ENCODE measurements at regions not wholly inside any gene's neighbourhood (a gene's known extent, or its start where the extent isn't known, plus 50 kb on each side); places are given as distances from the start of the nearest gene placed in this dataset.

GRCh38 chr2:2567776-2568175 lies 236.7 kb upstream of the MYT1L start:
- no peak for DNase-seq (ENCODE audit: low read depth)

- no peak for DNase-seq (ENCODE audit: low read depth)
These were observed 235.6 kb upstream of the MYT1L start for GRCh38 chr2:2566396-2567323.

- no peak for DNase-seq (ENCODE audit: low read depth)
These were observed 234.6 kb upstream of the MYT1L start for GRCh38 chr2:2565671-2566070.

GRCh38 chr2:2564300-2565078 lies 233.4 kb upstream of the MYT1L start:
- DNase-seq (ENCODE audit: low read depth) = no peak

- no peak for DNase-seq (ENCODE audit: low read depth)
These were observed 232.3 kb upstream of the MYT1L start for GRCh38 chr2:2563309-2563860.

- no peak for DNase-seq (ENCODE audit: low read depth)
These were observed 231.8 kb upstream of the MYT1L start for GRCh38 chr2:2562867-2563266.

- DNase-seq (ENCODE audit: low read depth) = no peak
These were observed 230.4 kb upstream of the MYT1L start for GRCh38 chr2:2561346-2562095.

GRCh38 chr2:2560374-2561015 lies 229.4 kb upstream of the MYT1L start:
- DNase-seq (ENCODE audit: low read depth) = no peak

GRCh38 chr2:2558476-2558875 lies 227.4 kb upstream of the MYT1L start:
- DNase-seq (ENCODE audit: low read depth) = no peak

GRCh38 chr2:2557475-2557874 lies 226.4 kb upstream of the MYT1L start:
- no peak for DNase-seq (ENCODE audit: low read depth)

GRCh38 chr2:2550856-2551255 lies 219.8 kb upstream of the MYT1L start:
- DNase-seq (ENCODE audit: low read depth) = no peak

GRCh38 chr2:2547911-2548310 lies 216.8 kb upstream of the MYT1L start:
- no peak for DNase-seq (ENCODE audit: low read depth)

GRCh38 chr2:2547451-2547850 lies 216.4 kb upstream of the MYT1L start:
- no peak for DNase-seq (ENCODE audit: low read depth)

- no peak for DNase-seq (ENCODE audit: low read depth)
These were observed 215.0 kb upstream of the MYT1L start for GRCh38 chr2:2546046-2546445.

- DNase-seq (ENCODE audit: low read depth) = no peak
These were observed 212.0 kb upstream of the MYT1L start for GRCh38 chr2:2542966-2543611.

GRCh38 chr2:2542316-2542715 lies 211.2 kb upstream of the MYT1L start:
- DNase-seq (ENCODE audit: low read depth) = no peak

- DNase-seq (ENCODE audit: low read depth) = no peak
These were observed 209.3 kb upstream of the MYT1L start for GRCh38 chr2:2540406-2540805.

- DNase-seq (ENCODE audit: low read depth) = no peak
These were observed 205.5 kb upstream of the MYT1L start for GRCh38 chr2:2536416-2537056.

- DNase-seq (ENCODE audit: low read depth) = no peak
These were observed 199.3 kb upstream of the MYT1L start for GRCh38 chr2:2530334-2530733.

GRCh38 chr2:2528846-2529245 lies 197.8 kb upstream of the MYT1L start:
- DNase-seq (ENCODE audit: low read depth) = no peak

GRCh38 chr2:2527148-2527547 lies 196.1 kb upstream of the MYT1L start:
- DNase-seq (ENCODE audit: low read depth) = no peak
